Epithelial cell of proximal tubule (primary cell): ENCODE measurements at regions not wholly inside any gene's neighbourhood (a gene's known extent, or its start where the extent isn't known, plus 50 kb on each side); places are given as distances from the start of the nearest gene placed in this dataset.

Experiments used
- DNase-seq: peaks from one replicate; pipeline ENCODE4 v3.0.0-alpha.2; 2011; ENCODE audit warnings: low read depth
- H3K4me3 ChIP-seq: 2 replicates; pipeline ENCODE4 v1.5.1; 2011; ENCODE audit warnings: low read depth, mild to moderate bottlenecking, low read length
- CTCF ChIP-seq: conservative IDR thresholded peaks from 2 replicates; pipeline ENCODE4 v1.5.1; 2012; ENCODE audit warnings: low read depth, mild to moderate bottlenecking, low read length

- no peak overlapping the region for H3K4me3 ChIP-seq
- DNase-seq = no peak
- TF ChIP-seq CTCF = no peak
These were observed 349.9 kb downstream of the LRIG3 start for GRCh38 chr12:58570411-58570810.

- no peak for DNase-seq
- TF ChIP-seq CTCF = no peak
- no peak overlapping the region for H3K4me3 ChIP-seq
These were observed 345.0 kb downstream of the LRIG3 start for GRCh38 chr12:58575256-58575655.

- no peak for DNase-seq
- no peak for TF ChIP-seq CTCF
- H3K4me3 ChIP-seq = no peak overlapping the region
These were observed 344.2 kb downstream of the LRIG3 start for GRCh38 chr12:58576081-58576480.

- no peak overlapping the region for H3K4me3 ChIP-seq
- DNase-seq = no peak
- TF ChIP-seq CTCF = no peak
These were observed 343.4 kb downstream of the LRIG3 start for GRCh38 chr12:58576916-58577315.

GRCh38 chr12:58580095-58580494, 340.2 kb downstream of the LRIG3 start:
- H3K4me3 ChIP-seq = no peak overlapping the region
- no peak for DNase-seq
- TF ChIP-seq CTCF = no peak

GRCh38 chr12:58583529-58583928, 336.8 kb downstream of the LRIG3 start:
- no peak for DNase-seq
- no peak for TF ChIP-seq CTCF
- H3K4me3 ChIP-seq = no peak overlapping the region

GRCh38 chr12:58583940-58584339, 336.4 kb downstream of the LRIG3 start:
- no peak for DNase-seq
- H3K4me3 ChIP-seq = no peak overlapping the region
- no peak for TF ChIP-seq CTCF
